ENCODE measurements at regions not wholly inside any gene's neighbourhood (a gene's known extent, or its start where the extent isn't known, plus 50 kb on each side); places are given as distances from the start of the nearest gene placed in this dataset.
"Not testable (repeated sequence)": the region's sequence is repeated elsewhere in the genome, so short reads cannot be mapped to it uniquely, and the experiment has no call there.

DNA sequence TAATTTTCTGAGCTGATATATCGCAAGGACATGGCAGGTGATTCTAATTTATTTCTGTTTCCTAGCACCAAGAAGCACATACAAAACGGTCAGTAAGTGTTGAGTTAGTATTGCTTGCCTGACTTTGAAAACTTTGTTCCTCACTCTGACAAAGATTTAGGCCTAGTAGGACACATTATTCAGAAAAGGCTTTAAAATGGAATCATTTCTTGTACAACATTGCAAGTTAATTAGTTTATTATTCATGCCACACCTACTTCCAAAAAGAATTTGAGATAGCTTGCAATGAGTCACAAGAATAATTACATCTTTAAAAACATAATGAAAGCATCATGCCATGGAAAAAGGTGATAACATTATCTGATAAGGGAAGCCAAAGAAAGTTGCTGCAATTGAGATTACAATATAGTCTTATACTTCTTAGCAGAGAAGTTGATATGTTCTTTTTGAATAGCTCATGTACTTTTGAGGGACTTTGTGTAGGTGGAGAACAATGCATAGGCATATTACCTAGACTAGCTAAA lies 474.2 kb downstream of the KLF5 start:
- DNase-seq (ENCODE audit: low read depth in 1 of 2, low spot score in 1 of 2), result no peak

DNA sequence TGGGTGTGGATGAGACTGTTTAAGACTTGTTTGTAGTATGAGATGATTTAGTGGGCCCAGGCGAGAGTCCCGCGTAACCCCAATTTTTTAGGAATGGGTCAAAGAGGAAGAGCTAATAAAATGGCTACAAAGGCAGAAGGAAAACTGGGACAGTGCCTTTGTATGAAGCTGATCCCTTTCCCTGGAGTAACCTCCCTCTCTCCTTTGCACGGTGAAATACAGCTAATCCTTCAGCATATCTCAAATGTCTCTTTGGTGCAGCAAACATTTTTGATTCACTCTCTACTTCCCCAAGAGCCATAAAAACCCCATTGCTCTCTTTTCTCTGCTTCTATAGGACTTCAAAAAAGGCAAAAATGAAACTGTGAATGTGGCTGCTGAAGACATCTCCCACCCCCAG lies 473.8 kb downstream of the KLF5 start:
- no peak for DNase-seq (ENCODE audit: low read depth in 1 of 2, low spot score in 1 of 2)

DNA sequence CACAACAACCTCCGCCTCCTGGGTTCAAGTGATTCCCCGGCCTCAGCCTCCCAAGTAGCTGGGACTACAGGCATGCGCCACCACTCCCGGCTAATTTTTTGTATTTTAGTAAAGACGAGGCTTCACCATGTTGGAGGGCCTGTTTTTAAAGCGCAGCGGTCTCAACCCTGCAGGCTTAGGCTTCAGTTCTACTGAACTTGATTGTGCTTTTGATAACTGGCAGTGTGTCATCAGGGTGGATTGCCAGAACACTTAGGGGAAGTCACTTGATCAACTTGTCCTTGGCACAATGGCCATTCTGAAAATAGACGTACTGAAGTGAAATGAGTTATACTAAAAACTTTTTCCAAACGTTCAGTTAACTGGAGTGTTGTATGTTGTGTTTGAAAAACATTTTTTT lies 472.2 kb downstream of the KLF5 start:
- no peak for DNase-seq (ENCODE audit: low read depth in 1 of 2, low spot score in 1 of 2)

DNA sequence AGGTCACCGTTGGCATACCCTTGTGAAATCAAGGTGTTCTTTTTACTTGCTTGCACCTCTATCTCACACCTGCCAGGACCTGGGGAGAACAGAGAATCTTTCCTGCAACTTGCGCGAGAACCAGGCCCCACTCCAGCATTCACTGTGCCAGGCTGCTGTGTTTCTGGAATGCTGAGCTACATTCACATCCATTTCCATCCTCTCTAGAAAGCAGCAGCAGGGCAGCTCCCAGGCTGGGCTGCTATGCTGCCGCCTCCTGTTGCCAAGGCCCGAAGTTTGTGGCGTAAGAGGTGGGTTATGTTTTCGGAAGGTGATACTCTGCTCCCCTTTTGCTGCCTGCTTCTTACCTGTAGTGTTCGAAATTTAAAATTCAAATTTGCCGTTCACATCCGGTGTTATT lies 464.1 kb downstream of the KLF5 start:
- no peak for DNase-seq (ENCODE audit: low read depth in 1 of 2, low spot score in 1 of 2)

DNA sequence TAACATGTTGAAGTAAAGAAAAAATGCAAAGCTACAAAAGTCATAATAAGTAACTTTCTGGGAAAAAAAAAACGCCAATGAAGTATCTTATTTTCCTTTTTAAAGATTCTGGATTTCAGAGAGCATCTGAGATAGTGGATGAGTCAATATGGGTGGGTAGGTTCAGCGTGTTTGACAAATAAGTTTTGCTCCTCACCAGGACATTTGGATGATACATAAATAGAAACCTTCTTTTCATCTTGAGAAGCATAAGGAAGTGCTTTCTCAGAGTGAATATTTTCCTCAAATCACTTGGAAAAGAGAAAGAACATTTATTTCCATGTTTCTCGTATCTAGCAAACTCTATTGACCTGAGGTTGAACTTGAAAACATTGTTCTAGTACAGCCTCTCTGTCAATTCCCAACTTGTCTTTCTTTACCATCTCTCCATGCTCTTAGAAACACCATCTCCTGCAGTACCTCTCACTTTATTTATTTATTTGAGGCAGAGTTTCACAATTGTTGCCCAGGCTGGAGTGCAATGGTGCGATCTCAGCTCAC lies 463.2 kb downstream of the KLF5 start:
- no peak for DNase-seq (ENCODE audit: low read depth in 1 of 2, low spot score in 1 of 2)

DNA sequence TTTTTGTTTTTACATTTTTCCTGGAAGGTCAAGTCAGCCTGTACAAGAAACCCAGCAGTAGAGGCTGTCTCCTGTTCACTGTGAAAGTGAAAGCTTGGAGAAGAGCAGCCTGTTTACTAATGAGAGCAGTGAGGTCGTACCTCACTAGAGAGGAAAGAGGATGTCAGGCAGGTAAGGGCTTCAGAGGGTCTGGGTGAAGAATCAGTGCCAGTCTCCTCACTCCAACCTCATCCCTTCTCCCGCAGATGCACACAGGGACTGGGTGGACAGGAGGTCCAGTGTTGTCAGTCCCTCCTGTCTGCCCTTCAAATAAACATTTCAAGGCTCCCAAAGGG lies 462.5 kb downstream of the KLF5 start:
- DNase-seq (ENCODE audit: low read depth in 1 of 2, low spot score in 1 of 2), result peak in 1 of 2 donors; percentile 2

DNA sequence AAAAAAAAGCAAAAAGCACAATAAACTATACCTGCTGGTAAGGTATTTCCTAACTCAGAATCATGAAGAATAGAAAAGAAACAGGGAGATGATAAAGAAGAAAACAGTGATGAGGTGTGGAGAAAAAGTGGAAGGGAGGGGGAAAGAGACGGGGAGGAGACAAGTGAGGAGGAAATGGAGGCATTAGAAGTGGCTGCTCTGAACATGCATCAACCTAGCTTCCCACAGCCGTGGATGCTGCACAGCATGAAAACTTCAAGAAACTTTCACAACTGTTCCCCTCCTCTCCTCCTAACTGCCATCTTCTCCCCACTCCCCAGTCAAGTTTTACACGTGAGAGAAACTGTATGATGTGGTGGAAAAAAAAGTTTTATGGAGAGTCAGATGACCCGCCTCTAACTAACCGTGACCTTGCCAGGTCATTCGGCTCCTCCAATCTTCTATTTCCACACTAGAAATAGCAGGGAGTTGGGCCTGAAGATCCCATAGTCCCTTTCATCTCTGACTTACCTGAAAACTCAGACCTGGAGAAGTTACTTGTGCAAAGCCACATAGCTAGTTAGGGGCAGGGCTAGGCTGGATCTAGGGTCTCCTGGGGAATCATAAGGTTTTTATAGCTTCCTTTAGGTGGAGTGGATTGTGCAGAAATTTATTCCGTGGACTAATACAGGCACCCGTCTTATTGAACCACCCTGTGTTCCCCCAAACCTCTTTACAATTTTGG lies 461.9 kb downstream of the KLF5 start:
- no peak for DNase-seq (ENCODE audit: low read depth in 1 of 2, low spot score in 1 of 2)

DNA sequence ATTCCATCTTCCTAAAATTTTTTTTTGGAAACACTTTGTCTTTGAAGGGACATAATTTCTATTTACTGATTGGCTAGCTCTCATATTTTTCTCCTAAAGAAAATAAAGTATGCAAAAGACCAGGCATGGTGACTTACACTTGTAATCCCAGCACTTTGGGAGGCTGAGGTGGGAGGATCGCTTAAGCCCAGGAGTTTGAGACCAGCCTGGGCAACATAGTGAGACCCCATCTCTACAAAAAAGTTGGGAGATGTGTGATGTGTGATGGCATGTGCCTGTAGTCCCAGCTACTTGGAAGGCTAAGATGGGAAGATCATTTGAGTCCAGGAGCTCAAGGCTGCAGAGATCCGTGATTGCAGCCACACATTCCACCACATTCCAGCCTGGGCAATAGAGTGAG lies 461.3 kb downstream of the KLF5 start:
- not testable (repeated sequence) for DNase-seq (ENCODE audit: low read depth in 1 of 2, low spot score in 1 of 2)

DNA sequence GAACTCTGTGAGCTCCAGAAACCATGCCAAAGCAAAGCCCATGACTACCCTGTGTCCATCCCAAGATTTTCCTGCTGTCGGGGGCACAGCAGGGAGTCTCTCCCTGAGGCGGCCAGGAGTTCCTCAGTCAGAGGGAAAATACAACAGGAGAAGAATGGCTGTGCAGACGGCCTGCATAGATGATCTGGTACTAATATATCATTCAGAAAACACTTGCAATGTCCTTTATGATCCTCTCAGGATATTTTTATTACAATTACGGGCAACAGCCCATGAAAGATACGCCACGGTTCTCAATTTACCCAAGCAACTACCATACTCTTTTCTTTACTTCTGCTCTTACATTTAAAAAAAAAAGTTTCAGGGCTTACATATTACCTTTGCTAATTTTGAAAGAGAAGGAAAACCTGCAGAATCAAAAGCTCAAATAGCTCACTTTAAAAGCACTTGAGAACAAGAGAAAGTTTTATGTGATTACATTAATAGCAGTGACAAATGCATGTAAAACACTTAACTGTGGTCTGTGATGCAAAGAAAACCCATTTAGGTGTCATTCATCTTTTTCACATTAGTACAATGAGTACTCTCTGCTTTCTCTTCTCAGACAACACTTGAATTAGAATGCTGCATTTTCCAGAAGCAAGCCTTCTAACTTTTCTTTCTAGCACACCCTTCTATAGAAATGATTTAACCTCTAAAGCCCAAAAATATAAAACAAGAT lies 460.8 kb downstream of the KLF5 start:
- no peak for DNase-seq (ENCODE audit: low read depth in 1 of 2, low spot score in 1 of 2)

DNA sequence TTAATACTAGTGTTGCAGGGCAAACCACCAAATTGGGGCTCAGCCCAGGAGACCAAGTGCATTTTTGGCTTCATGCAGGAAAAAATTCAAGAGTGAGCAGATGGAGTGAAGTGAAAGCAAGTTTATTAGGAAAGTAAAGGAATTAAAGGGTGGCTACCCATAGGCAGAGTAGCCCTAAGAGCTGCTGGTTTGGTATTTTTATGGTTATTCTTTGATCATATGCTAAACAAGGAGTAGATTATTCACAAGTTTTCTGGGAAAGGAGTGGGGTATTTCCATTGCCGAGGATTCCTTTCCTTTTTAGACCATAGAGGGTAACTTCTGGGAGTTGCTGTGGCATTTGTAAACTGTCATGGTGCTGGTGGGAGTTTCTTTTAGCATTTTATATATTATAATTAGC lies 459.0 kb downstream of the KLF5 start:
- DNase-seq (ENCODE audit: low read depth in 1 of 2, low spot score in 1 of 2), result no peak

DNA sequence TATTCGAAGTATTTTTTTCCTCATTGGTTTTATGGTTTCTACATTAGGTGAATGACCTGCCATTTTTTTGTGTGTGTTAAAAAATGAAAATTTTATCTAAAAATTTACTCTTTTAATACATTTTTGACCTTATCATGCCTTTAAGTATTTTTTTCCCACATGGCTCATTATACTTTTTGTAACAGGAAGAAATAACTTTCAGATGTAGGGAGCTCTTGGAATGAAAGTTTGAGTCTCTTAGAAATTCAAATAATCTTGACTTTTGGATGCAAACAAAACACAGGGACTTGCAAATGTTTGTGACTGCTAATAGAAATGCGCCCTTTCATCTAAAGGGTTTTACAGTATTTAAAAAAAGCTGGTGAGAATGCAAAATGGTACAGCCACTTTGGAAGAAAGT lies 457.9 kb downstream of the KLF5 start:
- DNase-seq (ENCODE audit: low read depth in 1 of 2, low spot score in 1 of 2), result no peak

DNA sequence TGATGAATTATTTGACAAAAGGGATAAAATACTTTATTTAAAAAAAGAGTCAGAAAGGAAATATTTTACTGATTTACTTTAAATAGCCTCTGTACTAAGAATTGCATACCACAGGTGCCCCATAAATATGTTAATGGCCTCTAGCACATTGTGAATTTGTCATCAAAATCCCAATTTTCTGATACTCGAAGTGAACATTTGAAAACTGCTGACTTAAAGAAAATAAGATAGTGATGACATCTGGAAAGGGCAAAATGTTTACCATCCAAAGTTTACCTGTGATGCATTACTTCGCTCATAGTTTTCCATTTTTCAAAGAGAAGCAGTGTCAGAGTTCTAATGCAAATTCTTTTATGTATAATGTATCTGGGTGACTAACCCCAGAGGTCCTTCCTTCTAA lies 455.4 kb downstream of the KLF5 start:
- DNase-seq (ENCODE audit: low read depth in 1 of 2, low spot score in 1 of 2), result no peak

DNA sequence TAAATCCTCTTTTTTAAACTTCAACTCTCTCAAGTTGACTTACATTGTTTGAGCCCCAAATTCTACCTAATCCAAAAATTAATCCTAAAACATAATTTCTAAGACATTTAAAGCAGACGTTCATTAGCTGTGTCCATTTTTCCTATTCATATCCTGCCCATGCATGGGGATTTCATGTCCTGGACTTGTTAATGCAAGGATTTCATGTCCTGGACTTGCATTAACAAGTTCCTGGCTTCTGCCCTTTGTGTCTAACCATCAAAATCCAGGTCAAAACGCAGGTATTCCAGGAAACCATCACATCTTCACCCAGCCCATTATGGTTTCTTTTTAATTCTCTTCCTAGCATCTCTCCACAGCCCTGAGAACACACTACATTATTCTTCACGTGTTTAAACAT lies 454.9 kb downstream of the KLF5 start:
- DNase-seq (ENCODE audit: low read depth in 1 of 2, low spot score in 1 of 2), result no peak

DNA sequence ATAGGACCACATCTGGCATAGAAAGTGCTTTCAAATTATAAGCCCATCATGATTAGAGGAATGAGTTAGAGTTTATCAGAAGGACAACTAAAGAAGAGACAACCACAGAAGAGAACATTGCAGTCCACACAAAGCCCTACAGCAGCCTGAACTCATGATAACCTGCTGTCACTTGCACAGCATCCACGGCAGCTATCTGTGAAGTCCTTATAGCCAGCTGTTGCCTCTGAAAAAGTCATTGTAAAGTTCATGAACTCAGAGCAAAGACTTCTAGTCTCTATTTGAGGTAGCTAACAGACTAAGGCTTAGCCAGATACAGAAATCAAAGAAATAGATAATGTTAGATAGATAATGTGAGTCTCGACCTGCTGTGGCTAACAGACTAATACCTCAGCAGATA lies 450.0 kb downstream of the KLF5 start:
- no peak for DNase-seq (ENCODE audit: low read depth in 1 of 2, low spot score in 1 of 2)

DNA sequence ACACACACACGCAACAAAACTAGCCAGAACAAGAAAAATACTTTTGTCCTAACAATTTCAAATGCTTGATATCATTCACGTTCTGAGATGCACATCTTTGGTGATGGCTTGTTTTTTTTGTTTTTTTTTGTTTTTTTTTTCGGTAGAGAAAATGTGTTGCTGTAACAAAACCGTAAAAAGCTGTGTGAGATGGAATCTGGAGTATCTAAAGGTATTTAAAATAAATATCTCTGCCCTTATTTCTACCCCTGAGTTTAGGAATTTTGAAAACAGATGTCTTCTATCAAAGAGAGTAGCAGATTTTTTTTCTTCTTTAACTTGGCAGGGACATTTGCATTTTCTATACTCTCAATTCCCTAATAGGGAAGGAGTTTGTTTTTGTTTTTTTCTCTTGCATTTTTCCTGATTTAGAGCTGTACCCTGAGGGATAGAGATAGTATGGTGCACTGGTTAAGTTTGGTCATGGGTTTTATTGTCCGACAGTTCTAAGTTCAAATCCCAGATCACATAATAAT lies 446.6 kb downstream of the KLF5 start:
- no peak for DNase-seq (ENCODE audit: low read depth in 1 of 2, low spot score in 1 of 2)

DNA sequence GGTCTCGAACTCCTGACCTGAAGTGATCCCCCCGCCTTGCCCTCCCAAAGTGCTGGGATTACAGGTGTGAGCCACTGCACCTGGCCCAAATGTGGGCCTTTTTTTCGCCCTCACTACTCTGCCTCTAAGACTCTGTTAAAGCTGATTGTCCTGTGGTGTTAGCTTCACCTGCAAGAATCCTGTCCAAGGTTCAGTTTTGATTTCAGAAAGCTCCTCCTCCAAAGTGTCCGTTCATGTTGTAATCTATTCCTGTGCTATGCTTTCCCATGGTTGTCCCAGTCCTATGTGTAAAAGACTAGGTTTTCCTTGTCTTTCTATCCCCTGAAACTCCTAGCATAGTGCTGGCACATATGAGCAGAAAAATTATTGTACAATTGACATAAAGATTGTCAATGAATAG lies 440.9 kb downstream of the KLF5 start:
- DNase-seq (ENCODE audit: low read depth in 1 of 2, low spot score in 1 of 2), result no peak

DNA sequence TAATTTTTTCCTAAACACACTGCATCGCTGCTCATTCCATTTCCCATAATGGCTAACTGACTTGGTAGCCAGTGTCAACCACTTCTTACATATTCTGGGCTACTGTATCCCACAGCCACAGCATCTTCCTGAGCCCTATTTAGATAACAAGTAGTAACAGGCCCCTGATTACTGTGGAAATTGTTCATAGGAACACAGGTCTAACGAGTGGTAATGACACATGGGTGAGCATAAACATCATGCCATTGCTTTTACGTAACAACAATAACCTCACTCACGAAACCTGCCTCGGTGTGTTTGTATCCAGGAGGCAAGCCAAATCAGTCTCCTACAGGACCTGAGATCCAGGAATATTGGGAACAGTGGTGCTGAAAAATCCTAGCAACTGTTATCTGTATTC lies 438.6 kb downstream of the KLF5 start:
- DNase-seq (ENCODE audit: low read depth in 1 of 2, low spot score in 1 of 2), result no peak

DNA sequence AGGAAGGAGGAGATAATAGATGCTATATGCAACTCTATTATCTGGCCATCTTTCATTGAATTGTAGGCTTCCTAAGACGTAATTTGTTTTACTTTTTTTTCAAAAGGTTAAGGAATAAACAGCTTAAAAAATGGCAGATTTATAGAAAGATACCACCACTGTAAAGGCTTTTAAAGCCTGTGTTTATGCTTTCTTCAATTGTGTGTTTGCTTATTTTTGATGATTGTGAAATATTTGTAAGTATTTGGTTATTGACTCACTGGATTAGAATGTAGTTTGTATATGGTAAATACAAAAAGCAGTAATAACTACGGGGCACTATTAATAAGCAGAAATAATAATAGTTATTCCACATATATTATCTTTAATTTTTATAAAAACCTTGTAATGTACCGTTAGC lies 437.9 kb downstream of the KLF5 start:
- DNase-seq (ENCODE audit: low read depth in 1 of 2, low spot score in 1 of 2), result no peak

DNA sequence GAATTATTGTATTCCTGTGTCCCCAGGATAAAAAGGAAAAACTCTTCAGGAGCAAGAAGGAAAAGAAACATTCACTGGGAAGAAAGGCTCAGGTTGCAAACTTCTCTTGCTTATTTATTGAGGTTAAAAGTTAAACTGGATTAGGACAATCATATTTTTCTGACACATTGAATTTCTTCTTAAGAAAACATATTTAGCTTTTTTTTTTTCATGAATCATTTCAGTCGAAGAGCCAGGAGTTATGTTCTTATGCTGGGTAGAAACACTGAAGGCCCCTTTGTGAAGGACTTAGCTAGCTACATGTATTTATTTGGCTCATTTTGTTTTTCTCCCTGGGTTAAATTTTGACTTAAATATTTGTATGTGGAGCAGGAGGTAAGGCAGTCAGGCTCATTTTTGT lies 434.0 kb downstream of the KLF5 start:
- no peak for DNase-seq (ENCODE audit: low read depth in 1 of 2, low spot score in 1 of 2)

DNA sequence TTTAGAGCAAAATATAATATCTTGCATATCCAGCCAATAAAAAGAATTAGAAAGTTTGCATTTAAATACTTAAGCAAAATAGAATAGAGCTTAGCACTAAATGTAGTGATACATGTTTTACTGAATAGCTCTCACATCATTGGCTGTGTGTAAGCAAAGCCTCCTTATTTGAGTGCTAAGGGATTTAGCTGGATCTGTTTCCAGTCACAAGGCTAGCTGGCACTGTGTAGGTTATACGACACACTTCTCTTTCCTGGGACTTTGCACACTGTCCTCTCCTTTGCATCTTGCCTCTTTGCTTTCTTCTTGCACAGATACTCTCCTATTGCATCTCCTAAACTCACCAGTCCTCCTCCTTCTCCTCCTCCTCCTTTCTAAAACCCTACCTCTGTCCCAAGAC lies 423.8 kb downstream of the KLF5 start:
- DNase-seq (ENCODE audit: low read depth in 1 of 2, low spot score in 1 of 2), result no peak

DNA sequence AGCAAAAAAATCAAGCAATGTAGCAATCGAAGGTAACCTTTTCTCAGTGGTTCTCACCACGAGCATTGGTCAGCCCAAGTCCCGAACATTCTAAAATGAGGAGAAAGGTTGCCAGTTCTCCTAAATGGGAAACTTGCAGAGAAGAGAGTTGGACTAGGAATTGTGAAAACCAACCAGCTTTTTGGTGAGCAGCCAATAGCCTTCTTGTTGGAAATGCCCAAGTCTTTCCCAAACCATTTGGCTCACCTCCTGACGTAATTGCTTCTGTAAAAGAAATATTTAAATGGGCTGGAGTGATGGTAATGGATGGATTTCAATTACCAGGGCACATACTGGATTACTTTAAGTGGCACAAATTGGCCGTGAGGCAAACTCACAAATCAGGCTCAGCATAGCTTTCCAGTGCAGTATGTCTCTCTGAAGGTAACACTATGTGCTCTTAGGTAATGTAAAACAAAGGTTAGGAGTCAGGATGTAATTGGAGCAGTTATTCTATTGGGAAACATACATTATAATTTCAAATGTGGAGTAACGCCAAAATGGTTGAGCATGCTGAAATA lies 423.2 kb downstream of the KLF5 start:
- DNase-seq (ENCODE audit: low read depth in 1 of 2, low spot score in 1 of 2), result no peak
